ENCODE measurements at regions not wholly inside any gene's neighbourhood (a gene's known extent, or its start where the extent isn't known, plus 50 kb on each side); places are given as distances from the start of the nearest gene placed in this dataset.

DNA sequence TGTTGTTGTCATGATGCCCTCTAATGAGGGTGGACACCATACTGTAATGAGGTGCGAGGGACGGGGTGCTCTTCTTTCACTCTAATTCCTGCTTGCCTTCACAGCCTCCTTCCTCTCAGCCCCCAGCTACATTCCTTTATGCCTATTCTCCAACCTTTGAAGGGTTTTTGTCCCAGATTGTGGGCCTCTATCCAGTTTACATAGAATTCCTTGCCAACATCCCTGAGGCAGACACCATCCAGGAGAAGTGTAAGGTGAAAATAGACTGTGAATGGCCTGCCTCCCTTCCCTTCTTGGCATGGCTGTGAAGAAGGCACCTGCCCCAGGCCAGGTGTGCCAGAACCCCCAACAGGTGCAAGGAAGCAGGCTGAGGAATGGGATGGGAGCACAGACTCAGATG is 122.3 kb downstream of the CHST1 start:
- no peak for DNase-seq (ENCODE audit: extremely low read depth, low read depth)
- TF ChIP-seq, protein P1, sequence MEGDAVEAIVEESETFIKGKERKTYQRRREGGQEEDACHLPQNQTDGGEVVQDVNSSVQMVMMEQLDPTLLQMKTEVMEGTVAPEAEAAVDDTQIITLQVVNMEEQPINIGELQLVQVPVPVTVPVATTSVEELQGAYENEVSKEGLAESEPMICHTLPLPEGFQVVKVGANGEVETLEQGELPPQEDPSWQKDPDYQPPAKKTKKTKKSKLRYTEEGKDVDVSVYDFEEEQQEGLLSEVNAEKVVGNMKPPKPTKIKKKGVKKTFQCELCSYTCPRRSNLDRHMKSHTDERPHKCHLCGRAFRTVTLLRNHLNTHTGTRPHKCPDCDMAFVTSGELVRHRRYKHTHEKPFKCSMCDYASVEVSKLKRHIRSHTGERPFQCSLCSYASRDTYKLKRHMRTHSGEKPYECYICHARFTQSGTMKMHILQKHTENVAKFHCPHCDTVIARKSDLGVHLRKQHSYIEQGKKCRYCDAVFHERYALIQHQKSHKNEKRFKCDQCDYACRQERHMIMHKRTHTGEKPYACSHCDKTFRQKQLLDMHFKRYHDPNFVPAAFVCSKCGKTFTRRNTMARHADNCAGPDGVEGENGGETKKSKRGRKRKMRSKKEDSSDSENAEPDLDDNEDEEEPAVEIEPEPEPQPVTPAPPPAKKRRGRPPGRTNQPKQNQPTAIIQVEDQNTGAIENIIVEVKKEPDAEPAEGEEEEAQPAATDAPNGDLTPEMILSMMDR (IDR thresholded peaks at IDR 0.05; ENCODE audit: low read depth, low read length) = no peak

DNA sequence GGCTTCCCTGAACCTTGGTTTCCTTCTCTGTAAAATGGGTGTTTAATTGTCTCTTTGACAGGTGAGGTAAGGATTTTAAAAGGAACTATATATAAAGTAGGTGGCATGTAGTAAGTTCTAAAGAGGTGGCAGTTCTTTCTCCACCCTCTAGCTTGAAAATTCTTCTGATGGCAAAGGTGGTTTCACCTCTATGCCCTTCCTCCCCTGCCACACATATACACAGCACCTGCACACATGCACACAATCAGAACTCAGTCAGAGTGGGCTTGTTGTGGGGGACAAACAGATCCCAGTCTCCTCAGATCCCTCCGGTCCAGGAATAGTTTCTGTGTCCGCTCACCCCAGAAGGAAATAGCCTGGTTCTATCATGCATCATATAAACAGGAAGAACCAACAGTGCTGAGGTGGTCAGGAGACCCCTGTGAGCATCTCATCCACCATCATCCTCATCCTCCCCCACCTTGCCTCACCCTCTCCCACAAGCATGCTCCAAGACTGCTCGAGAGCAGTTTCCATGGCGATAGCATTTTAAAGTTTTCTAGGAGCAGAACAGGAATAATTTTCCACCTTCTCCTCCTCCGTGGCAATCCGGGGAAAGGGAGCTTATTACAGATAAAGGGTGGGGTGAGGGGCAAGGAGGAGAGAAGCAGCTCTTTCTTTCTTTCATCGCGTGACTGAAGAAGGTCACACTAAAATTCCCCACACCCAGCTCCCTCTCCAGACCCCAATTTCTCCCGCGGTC is 123.6 kb downstream of the CHST1 start:
- TF ChIP-seq, protein P1 (IDR thresholded peaks at IDR 0.05; ENCODE audit: low read depth, low read length) = no peak
- no peak for DNase-seq (ENCODE audit: extremely low read depth, low read depth)

DNA sequence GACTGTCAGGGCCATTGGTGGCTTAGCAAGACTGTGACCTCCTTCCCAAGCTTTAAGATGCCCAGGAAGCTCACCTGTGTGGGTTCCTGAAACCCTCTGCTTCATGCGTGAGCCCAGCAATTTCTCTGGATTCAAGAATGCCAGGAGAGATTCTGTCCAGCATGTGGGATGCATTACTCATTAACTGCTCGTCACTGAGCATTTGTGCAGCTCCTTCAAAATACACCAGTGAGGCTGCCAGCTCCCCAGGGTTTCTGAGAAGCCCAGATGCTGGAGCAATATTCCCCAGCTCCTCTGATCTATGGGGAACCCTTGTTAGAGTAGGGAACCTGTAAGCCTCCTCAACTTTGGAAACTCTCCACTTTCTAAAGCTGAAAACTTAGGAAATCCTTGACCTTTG is 126.5 kb downstream of the CHST1 start:
- TF ChIP-seq, protein P1 (IDR thresholded peaks at IDR 0.05; ENCODE audit: low read depth, low read length) = no peak
- DNase-seq (ENCODE audit: extremely low read depth, low read depth) = no peak

DNA sequence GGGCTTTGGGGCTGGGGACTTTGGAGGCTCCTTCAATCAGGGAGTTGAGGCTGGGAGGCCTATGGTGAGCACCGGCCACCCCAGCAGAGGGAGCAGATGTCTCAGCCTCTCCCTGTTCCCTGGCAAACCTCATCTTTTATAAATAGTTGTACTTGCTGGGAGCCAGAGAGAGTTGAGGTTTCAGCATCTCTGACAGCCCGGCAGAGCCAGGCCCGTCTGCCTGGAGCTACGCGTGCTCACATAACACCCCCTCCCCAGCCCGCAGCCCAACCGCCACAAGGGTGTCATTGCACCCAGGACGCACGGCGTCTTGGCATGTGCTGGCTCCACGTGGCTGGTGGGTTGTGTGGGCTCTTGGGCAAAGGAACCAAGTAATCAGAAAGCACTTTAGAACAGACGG is 127.1 kb downstream of the CHST1 start:
- no peak for DNase-seq (ENCODE audit: extremely low read depth, low read depth)
- TF ChIP-seq, protein P1 (IDR thresholded peaks at IDR 0.05; ENCODE audit: low read depth, low read length) = no peak

DNA sequence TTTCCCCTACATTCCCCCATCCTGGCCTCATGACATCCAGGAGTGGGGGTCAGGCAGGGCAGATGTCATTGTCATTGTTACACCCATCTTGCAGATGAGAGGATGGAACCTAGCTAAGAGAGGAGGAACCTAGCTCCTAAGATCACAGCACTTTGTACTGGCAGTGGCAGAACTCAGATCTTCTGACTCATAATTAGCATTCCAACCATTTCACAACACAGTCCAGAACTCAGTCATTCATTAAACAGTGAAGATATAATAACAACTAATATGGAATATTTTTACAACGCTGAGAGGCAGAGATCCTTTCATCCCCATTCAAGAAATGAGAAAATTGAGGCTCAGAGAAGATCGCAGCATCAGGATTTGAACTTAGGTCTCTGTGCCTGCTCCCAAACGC is 127.8 kb downstream of the CHST1 start:
- TF ChIP-seq, protein P1 (IDR thresholded peaks at IDR 0.05; ENCODE audit: low read depth, low read length) = no peak

DNA sequence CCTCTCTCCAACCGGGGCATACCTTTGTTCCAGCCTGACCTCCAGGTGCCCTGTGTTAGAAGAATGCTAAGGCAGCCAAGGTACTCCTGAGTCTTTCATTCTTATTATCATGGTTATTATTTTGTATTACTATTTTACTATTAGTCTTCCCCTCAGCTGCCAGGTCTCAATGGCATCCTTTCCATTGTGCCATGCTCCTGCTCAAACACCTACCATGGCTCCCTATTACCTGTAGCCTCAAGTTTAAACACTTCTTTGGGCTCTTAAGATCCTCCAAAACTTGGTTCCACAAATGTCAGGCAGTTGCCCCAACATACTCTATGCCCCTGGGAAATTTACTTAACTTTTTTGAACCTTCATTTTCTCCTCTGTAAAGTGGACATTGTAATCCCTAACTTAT is 130.4 kb downstream of the CHST1 start:
- no peak for DNase-seq (ENCODE audit: extremely low read depth, low read depth)
- TF ChIP-seq, protein P1 (IDR thresholded peaks at IDR 0.05; ENCODE audit: low read depth, low read length) = no peak

More for the DNA sequence above, 127.8 kb downstream of the CHST1 start:
- DNase-seq (ENCODE audit: extremely low read depth, low read depth) = no peak

DNA sequence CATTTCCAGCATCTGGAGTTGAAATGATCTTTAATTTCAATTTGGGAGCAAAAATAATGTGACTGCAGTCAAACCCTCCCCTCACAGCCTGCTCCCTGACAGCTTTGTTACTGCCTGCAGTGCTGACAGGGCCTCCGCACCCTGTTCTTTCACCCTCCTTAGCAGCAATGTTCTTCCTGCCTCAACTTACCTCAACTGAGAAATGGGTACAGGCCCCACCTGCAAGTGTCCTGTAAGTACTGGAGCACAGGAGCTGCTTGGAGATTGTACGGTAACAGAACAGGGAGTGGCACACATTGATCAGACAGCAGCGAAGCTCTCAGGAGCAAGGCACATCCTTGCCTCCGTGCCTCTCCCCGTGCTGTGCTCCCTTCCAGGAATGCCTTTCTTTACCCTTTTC is 131.3 kb downstream of the CHST1 start:
- TF ChIP-seq, protein P1 (IDR thresholded peaks at IDR 0.05; ENCODE audit: low read depth, low read length) = no peak
- DNase-seq (ENCODE audit: extremely low read depth, low read depth) = no peak
